ENCODE measurements at regions not wholly inside any gene's neighbourhood (a gene's known extent, or its start where the extent isn't known, plus 50 kb on each side); places are given as distances from the start of the nearest gene placed in this dataset.

DNA sequence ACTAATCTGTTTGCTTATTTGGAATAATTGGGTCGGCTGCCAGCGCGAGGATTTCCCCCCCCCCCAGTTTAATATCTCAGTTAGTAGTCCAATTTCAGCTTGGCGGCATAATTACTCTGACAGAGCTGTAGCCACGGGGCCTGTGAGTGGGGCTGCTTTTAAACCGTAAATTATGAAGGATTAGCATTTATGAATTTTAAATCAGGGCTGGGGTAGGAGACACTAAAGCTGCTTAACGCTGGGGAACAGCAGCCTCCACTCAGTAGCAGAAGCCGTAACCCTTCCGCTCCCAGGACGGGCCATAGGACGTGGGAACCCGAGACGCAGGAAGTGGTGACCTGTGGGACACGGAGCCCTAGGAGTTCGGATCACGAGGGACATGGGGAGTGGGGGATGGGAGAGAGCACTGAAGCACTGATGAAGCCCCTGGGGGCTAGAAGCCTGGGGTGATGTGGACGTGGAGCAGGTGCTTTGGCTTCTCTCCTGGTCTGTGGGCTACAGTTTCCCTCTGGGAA is 66.2 kb upstream of the LMO1 start:
- H3K4me3 Mint-ChIP-seq: no peak overlapping the region
- peak overlapping the region; percentile 26 for H3K27ac Mint-ChIP-seq
- H3K36me3 Mint-ChIP-seq (ENCODE audit: low read depth): no peaks in the 10 kb centered on the region
- H3K4me1 Mint-ChIP-seq (ENCODE audit: low read depth): peaks cover 63% of the 10 kb centered on the region
- H3K27me3 Mint-ChIP-seq: peaks cover 8% of the 10 kb centered on the region
- intact Hi-C loops (cut with micrococcal nuclease): loop anchor here (5.0 kb wide), 1 partner anchor 237 kb away; no protein-coding TSS in a partner anchor
- no peaks in the 10 kb centered on the region for H3K9me3 Mint-ChIP-seq

GRCh38 chr11:8329336-8329735 is 65.7 kb upstream of the LMO1 start:
- no peaks in the 10 kb centered on the region for H3K9me3 Mint-ChIP-seq
- no peaks in the 10 kb centered on the region for H3K36me3 Mint-ChIP-seq (ENCODE audit: low read depth)
- no peak overlapping the region for H3K4me3 Mint-ChIP-seq
- no peak overlapping the region for H3K27ac Mint-ChIP-seq
- intact Hi-C loops (cut with micrococcal nuclease): loop anchor here (5.0 kb wide), 1 partner anchor 238 kb away; no protein-coding TSS in a partner anchor
- peaks cover 8% of the 10 kb centered on the region for H3K27me3 Mint-ChIP-seq
- H3K4me1 Mint-ChIP-seq (ENCODE audit: low read depth): peaks cover 58% of the 10 kb centered on the region

DNA sequence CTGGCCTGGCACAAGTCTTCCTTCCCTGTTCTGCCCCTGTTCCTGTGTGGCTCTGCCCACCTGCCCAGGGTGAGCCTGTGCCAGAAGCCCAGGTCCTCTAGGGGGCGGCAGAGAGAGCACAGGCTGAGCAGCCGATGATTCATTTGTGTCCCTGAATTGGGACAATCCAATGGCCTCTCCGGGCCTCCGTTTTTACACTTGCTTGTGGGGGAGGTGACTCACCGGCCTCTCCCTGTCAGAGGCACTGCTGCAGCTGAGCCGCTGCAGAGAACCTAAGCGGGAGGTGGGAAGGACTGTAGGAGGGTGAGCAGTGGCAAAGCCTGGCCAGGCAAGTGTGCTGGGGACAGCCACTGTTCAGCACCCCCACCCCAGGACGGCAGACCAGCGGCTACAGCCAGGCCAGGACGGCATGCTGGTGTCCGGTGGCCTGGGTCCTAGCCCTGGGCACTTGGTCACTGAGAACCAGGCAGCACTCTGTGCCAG is 65.2 kb upstream of the LMO1 start:
- Mint-ChIP-seq H3K4me1 (ENCODE audit: low read depth) (peaks cover 53% of the 10 kb centered on the region), H3K4me3 (no peak overlapping the region), H3K27me3 (peaks cover 8% of the 10 kb centered on the region), H3K27ac (no peak overlapping the region), H3K36me3 (ENCODE audit: low read depth) (no peaks in the 10 kb centered on the region), H3K9me3 (no peaks in the 10 kb centered on the region)
- intact Hi-C loops (cut with micrococcal nuclease): loop anchor here (5.0 kb wide), 1 partner anchor 238 kb away; no protein-coding TSS in a partner anchor

- no peak overlapping the region for H3K27ac Mint-ChIP-seq
- intact Hi-C loops (cut with micrococcal nuclease): loop anchor here (5.0 kb wide), 1 partner anchor 239 kb away; no protein-coding TSS in a partner anchor
Measured at GRCh38 chr11:8328231-8328794, 64.6 kb upstream of the LMO1 start.

DNA sequence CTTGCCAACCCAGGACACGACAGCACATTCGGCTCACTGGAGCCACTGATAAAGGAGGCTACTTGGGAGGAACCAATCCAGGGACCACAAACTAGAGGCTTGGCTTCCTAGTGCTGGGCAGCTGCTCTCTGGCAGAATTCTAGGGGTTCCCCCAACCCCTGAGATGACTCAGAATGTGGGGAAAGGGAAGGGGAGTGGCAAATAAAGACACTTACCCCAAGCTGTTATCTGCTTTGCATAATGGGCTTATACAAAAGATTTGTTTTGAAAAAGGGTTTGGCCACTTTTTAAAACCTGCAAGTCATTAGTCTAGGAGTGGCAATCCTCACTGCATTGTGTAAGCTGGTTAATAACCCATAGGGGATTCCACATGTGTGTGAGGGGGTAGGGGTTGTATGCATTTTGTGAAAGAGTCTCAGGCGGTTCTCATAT is 64.1 kb upstream of the LMO1 start:
- no peaks in the 10 kb centered on the region for H3K9me3 Mint-ChIP-seq
- intact Hi-C loops (cut with micrococcal nuclease): loop anchor here (5.0 kb wide), 1 partner anchor 240 kb away; no protein-coding TSS in a partner anchor
- H3K27ac Mint-ChIP-seq: no peak overlapping the region
- no peaks in the 10 kb centered on the region for H3K36me3 Mint-ChIP-seq (ENCODE audit: low read depth)
- H3K27me3 Mint-ChIP-seq: peaks cover 8% of the 10 kb centered on the region
- H3K4me3 Mint-ChIP-seq: no peak overlapping the region
- H3K4me1 Mint-ChIP-seq (ENCODE audit: low read depth): peaks cover 45% of the 10 kb centered on the region

More at GRCh38 chr11:8328231-8328794, 64.6 kb upstream of the LMO1 start:
- Mint-ChIP-seq H3K27me3 (peaks cover 8% of the 10 kb centered on the region), H3K36me3 (ENCODE audit: low read depth) (no peaks in the 10 kb centered on the region), H3K9me3 (no peaks in the 10 kb centered on the region), H3K4me1 (ENCODE audit: low read depth) (peaks cover 49% of the 10 kb centered on the region), H3K4me3 (no peak overlapping the region)

DNA sequence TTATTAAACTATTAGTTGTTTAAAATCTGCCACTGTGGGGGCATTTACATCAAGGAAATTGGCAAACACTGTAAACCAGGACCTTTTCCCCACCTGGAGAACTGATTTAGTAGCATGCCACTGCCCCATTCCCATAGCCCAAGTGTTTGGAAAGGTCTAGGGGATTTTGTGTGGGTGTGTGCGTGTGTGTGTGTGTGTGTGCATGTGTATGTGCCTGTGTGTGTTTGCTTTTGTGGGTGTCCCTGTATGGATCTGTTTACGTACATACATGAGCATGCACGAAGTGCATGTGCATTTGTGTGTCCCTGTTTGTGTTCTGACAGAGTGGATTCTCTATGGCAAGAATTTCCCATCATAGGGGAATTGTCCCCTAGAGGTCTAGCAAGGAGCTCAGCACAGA is 62.7 kb upstream of the LMO1 start:
- H3K4me1 Mint-ChIP-seq (ENCODE audit: low read depth): peaks cover 32% of the 10 kb centered on the region
- no peak overlapping the region for H3K4me3 Mint-ChIP-seq
- no peaks in the 10 kb centered on the region for H3K36me3 Mint-ChIP-seq (ENCODE audit: low read depth)
- no peak overlapping the region for H3K27ac Mint-ChIP-seq
- intact Hi-C loops (cut with micrococcal nuclease): loop anchor here (5.0 kb wide), 1 partner anchor 241 kb away; no protein-coding TSS in a partner anchor
- no peaks in the 10 kb centered on the region for H3K9me3 Mint-ChIP-seq
- peaks cover 8% of the 10 kb centered on the region for H3K27me3 Mint-ChIP-seq

GRCh38 chr11:8325591-8326304 is 62.1 kb upstream of the LMO1 start:
- Mint-ChIP-seq H3K27ac (no peak overlapping the region), H3K4me3 (no peak overlapping the region), H3K4me1 (ENCODE audit: low read depth) (peaks cover 26% of the 10 kb centered on the region), H3K36me3 (ENCODE audit: low read depth) (no peaks in the 10 kb centered on the region), H3K27me3 (peaks cover 6% of the 10 kb centered on the region), H3K9me3 (no peaks in the 10 kb centered on the region)
- intact Hi-C loops (cut with micrococcal nuclease): loop anchor here (5.0 kb wide), 1 partner anchor 242 kb away; no protein-coding TSS in a partner anchor

- H3K27me3 Mint-ChIP-seq: peaks cover 8% of the 10 kb centered on the region
- no peaks in the 10 kb centered on the region for H3K36me3 Mint-ChIP-seq (ENCODE audit: low read depth)
- no peak overlapping the region for H3K4me3 Mint-ChIP-seq
- H3K4me1 Mint-ChIP-seq (ENCODE audit: low read depth): peaks cover 18% of the 10 kb centered on the region
- intact Hi-C loops (cut with micrococcal nuclease): no loop called here
- no peak overlapping the region for H3K27ac Mint-ChIP-seq
- H3K9me3 Mint-ChIP-seq: no peaks in the 10 kb centered on the region
Measured at GRCh38 chr11:8323161-8323935, 59.7 kb upstream of the LMO1 start.

DNA sequence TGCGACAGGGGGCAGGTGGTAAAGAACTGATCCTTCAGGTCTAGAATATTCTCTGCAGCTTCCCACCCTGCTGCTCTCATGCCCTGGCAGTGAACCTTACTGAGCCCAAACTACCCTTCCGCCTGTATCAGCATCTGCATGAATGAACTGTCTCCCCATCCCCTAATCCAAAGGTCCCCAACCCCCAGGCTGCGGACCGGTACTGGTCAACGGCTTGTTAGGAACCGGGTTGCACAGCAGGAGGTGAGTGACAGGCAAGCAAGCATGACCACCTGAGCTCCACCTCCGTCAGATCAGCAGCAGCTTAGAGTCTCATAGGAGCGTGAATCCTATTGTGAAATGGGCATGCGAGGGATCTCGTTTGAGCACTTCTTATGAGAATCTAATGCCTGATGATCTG is 58.2 kb upstream of the LMO1 start:
- no peak overlapping the region for H3K27ac Mint-ChIP-seq
- H3K27me3 Mint-ChIP-seq: peaks cover 8% of the 10 kb centered on the region
- H3K4me3 Mint-ChIP-seq: no peak overlapping the region
- no peaks in the 10 kb centered on the region for H3K36me3 Mint-ChIP-seq (ENCODE audit: low read depth)
- peaks cover 10% of the 10 kb centered on the region for H3K4me1 Mint-ChIP-seq (ENCODE audit: low read depth)
- intact Hi-C loops (cut with micrococcal nuclease): no loop called here
- no peaks in the 10 kb centered on the region for H3K9me3 Mint-ChIP-seq

- peaks cover 8% of the 10 kb centered on the region for H3K27me3 Mint-ChIP-seq
- H3K4me3 Mint-ChIP-seq: no peak overlapping the region
- intact Hi-C loops (cut with micrococcal nuclease): no loop called here
Measured at GRCh38 chr11:8320076-8320475, 56.4 kb upstream of the LMO1 start.

GRCh38 chr11:8318536-8318935 is 54.9 kb upstream of the LMO1 start:
- H3K27me3 Mint-ChIP-seq: peaks cover 8% of the 10 kb centered on the region
- peaks cover 10% of the 10 kb centered on the region for H3K4me1 Mint-ChIP-seq (ENCODE audit: low read depth)
- no peaks in the 10 kb centered on the region for H3K36me3 Mint-ChIP-seq (ENCODE audit: low read depth)
- H3K4me3 Mint-ChIP-seq: no peak overlapping the region
- H3K27ac Mint-ChIP-seq: no peak overlapping the region
- intact Hi-C loops (cut with micrococcal nuclease): no loop called here
- H3K9me3 Mint-ChIP-seq: no peaks in the 10 kb centered on the region

More at GRCh38 chr11:8320076-8320475, 56.4 kb upstream of the LMO1 start:
- Mint-ChIP-seq H3K9me3 (no peaks in the 10 kb centered on the region), H3K36me3 (ENCODE audit: low read depth) (no peaks in the 10 kb centered on the region), H3K27ac (no peak overlapping the region), H3K4me1 (ENCODE audit: low read depth) (peaks cover 10% of the 10 kb centered on the region)

- H3K27me3 Mint-ChIP-seq: peaks cover 8% of the 10 kb centered on the region
- H3K9me3 Mint-ChIP-seq: no peaks in the 10 kb centered on the region
- peaks cover 10% of the 10 kb centered on the region for H3K4me1 Mint-ChIP-seq (ENCODE audit: low read depth)
- H3K27ac Mint-ChIP-seq: no peak overlapping the region
- H3K36me3 Mint-ChIP-seq (ENCODE audit: low read depth): no peaks in the 10 kb centered on the region
- intact Hi-C loops (cut with micrococcal nuclease): no loop called here
- H3K4me3 Mint-ChIP-seq: no peak overlapping the region
Measured at GRCh38 chr11:8317159-8317558, 53.5 kb upstream of the LMO1 start.

DNA sequence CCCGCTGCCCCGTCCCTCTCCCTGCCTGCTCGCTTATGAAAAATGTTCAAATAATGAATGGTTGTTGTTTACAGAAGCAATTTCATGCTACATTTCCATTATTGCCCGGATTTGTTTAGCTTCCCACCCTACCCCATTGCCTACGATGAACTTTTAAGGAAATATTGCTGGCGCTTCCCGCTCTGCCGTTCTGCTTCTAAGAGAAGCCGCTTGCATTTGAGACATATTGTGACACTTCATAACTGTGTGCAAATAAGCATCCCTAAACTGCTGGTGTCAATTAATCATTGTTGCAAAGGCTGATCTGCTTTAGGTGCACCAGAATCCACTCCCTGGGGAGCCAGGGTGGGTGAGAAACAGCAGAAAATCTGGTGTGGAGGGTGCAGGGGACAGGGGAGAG is 52.3 kb upstream of the LMO1 start:
- intact Hi-C loops (cut with micrococcal nuclease): no loop called here
- no peaks in the 10 kb centered on the region for H3K36me3 Mint-ChIP-seq (ENCODE audit: low read depth)
- H3K9me3 Mint-ChIP-seq: no peaks in the 10 kb centered on the region
- H3K27ac Mint-ChIP-seq: no peak overlapping the region
- H3K4me3 Mint-ChIP-seq: no peak overlapping the region
- peaks cover 10% of the 10 kb centered on the region for H3K4me1 Mint-ChIP-seq (ENCODE audit: low read depth)
- peaks cover 8% of the 10 kb centered on the region for H3K27me3 Mint-ChIP-seq

Data from dendritic cell treated with granulocyte-macrophage colony-stimulating factor and Interleukin-4, amounts not matched to agents 40 ng/mL and 50 ng/mL, for 4 days (primary cell).